Neural progenitor cell (in vitro differentiated cells): ENCODE measurements at regions not wholly inside any gene's neighbourhood (a gene's known extent, or its start where the extent isn't known, plus 50 kb on each side); places are given as distances from the start of the nearest gene placed in this dataset.

Source experiments
- DNase-seq: peaks from one replicate; pipeline ENCODE4 v3.0.0-alpha.2; 2016; ENCODE audit warnings: low spot score
- H2AFZ ChIP-seq: fragments of 200-600 bp; sonication (generic); replicated peaks from 2 replicates; pipeline ENCODE4 v1.6.1; 2016; ENCODE audit warnings: antibody characterized with exemption
- H3F3A ChIP-seq: fragments of 200-600 bp; sonication (generic); 2 replicates; pipeline ENCODE4 v1.6.1; 2016; ENCODE audit warnings: antibody characterized with exemption, low read depth
- H3K27ac ChIP-seq: fragments of 200-600 bp; sonication (generic); 2 replicates; pipeline ENCODE4 v1.5.1; 2016; ENCODE audit warnings: mild to moderate bottlenecking
- H3K27me3 ChIP-seq: fragments of 200-600 bp; sonication (generic); 2 replicates; pipeline ENCODE4 v1.6.1; 2016; ENCODE audit warnings: mild to moderate bottlenecking, moderate library complexity
- H3K36me3 ChIP-seq: fragments of 200-600 bp; sonication (generic); 2 replicates; pipeline ENCODE4 v1.5.1; 2016
- H3K4me1 ChIP-seq: fragments of 200-600 bp; sonication (generic); 2 replicates; pipeline ENCODE4 v1.6.1; 2016; ENCODE audit warnings: mixed run types
- H3K4me2 ChIP-seq: fragments of 200-600 bp; sonication (generic); 2 replicates; pipeline ENCODE4 v1.6.1; 2016
- H3K4me3 ChIP-seq: fragments of 200-600 bp; sonication (generic); 2 replicates; pipeline ENCODE4 v1.5.1; 2016
- H3K79me2 ChIP-seq: fragments of 200-600 bp; sonication (generic); 2 replicates; pipeline ENCODE4 v1.6.1; 2016; ENCODE audit warnings: low read depth
- H3K9ac ChIP-seq: fragments of 200-600 bp; sonication (generic); 2 replicates; pipeline ENCODE4 v1.6.1; 2016
- H3K9me3 ChIP-seq: fragments of 200-600 bp; sonication (generic); 2 replicates; pipeline ENCODE4 v1.5.1; 2016; ENCODE audit warnings: low read depth
- H4K20me1 ChIP-seq: fragments of 200-600 bp; sonication (generic); 2 replicates; pipeline ENCODE4 v1.6.1; 2016; ENCODE audit warnings: low read depth
- H3K27ac Mint-ChIP-seq: 3 replicates; pipeline ENCODE4 v1.8.0; 2021; ENCODE audit warnings: mixed read lengths
- H3K27me3 Mint-ChIP-seq: 2 replicates; pipeline ENCODE4 v1.8.0; 2022; ENCODE audit warnings: low read depth, mild to moderate bottlenecking, inconsistent platforms, moderate library complexity, mixed read lengths; ENCODE audit not compliant: insufficient read depth
- H3K36me3 Mint-ChIP-seq: 3 replicates; pipeline ENCODE4 v1.8.0; 2021; ENCODE audit warnings: mixed read lengths
- H3K4me1 Mint-ChIP-seq: 3 replicates; pipeline ENCODE4 v1.8.0; 2021; ENCODE audit warnings: mixed read lengths
- H3K4me3 Mint-ChIP-seq: 3 replicates; pipeline ENCODE4 v1.8.0; 2021; ENCODE audit warnings: mild to moderate bottlenecking, moderate library complexity, mixed read lengths
- H3K9me3 Mint-ChIP-seq: 3 replicates; pipeline ENCODE4 v1.8.0; 2020; ENCODE audit warnings: mixed read lengths
- CTCF ChIP-seq: fragments of 200-600 bp; sonication (generic); IDR thresholded peaks from 2 replicates; pipeline ENCODE4 v1.5.1; 2017; ENCODE audit warnings: antibody characterized with exemption, mild to moderate bottlenecking
- EZH2 ChIP-seq: fragments of 200-600 bp; sonication (generic); IDR thresholded peaks from 2 replicates; pipeline ENCODE4 v1.6.1; 2017; ENCODE audit warnings: antibody characterized with exemption, mild to moderate bottlenecking, moderate library complexity
- EZH2phosphoT487 ChIP-seq: fragments of 200-600 bp; sonication (generic); IDR thresholded peaks from 2 replicates; pipeline ENCODE4 v1.6.1; 2017; ENCODE audit warnings: antibody characterized with exemption

GRCh38 chr5:133905424-133905823 lies 63.0 kb downstream of the C5orf15 start:
- H3K36me3 ChIP-seq: no peaks in the 10 kb centered on the region
- H3K4me2 ChIP-seq: no peak overlapping the region
- H3K9ac ChIP-seq: no peak overlapping the region
- H3K27ac ChIP-seq: no peak overlapping the region
- TF ChIP-seq EZH2phosphoT487 (no peak), EZH2 (no peak), CTCF (no peak)
- no peaks in the 10 kb centered on the region for H4K20me1 ChIP-seq
- no peaks in the 10 kb centered on the region for H3K9me3 ChIP-seq
- no peaks in the 10 kb centered on the region for H3F3A ChIP-seq
- H3K27me3 ChIP-seq: no peaks in the 10 kb centered on the region
- no peaks in the 10 kb centered on the region for H3K4me1 ChIP-seq
- H3K4me3 Mint-ChIP-seq: no peak overlapping the region
- peaks cover 24% of the 10 kb centered on the region for H3K4me1 Mint-ChIP-seq
- no peaks in the 10 kb centered on the region for H3K9me3 Mint-ChIP-seq
- no peak overlapping the region for H2AFZ ChIP-seq
- no peak for DNase-seq
- no peaks in the 10 kb centered on the region for H3K36me3 Mint-ChIP-seq
- no peak overlapping the region for H3K4me3 ChIP-seq
- H3K27ac Mint-ChIP-seq: peak overlapping the region; percentile 79
- no peaks in the 10 kb centered on the region for H3K79me2 ChIP-seq
- H3K27me3 Mint-ChIP-seq: no peaks in the 10 kb centered on the region

GRCh38 chr5:133904641-133905040 lies 63.8 kb downstream of the C5orf15 start:
- H3F3A ChIP-seq: no peaks in the 10 kb centered on the region
- no peaks in the 10 kb centered on the region for H4K20me1 ChIP-seq
- Mint-ChIP-seq H3K4me3 (no peak overlapping the region), H3K27ac (no peak overlapping the region), H3K27me3 (peaks cover 2% of the 10 kb centered on the region), H3K4me1 (peaks cover 23% of the 10 kb centered on the region), H3K9me3 (no peaks in the 10 kb centered on the region), H3K36me3 (no peaks in the 10 kb centered on the region)
- no peak overlapping the region for H3K9ac ChIP-seq
- no peak overlapping the region for H3K4me3 ChIP-seq
- no peaks in the 10 kb centered on the region for H3K27me3 ChIP-seq
- H3K9me3 ChIP-seq: no peaks in the 10 kb centered on the region
- DNase-seq: no peak
- no peak for TF ChIP-seq CTCF
- TF ChIP-seq EZH2: no peak
- no peak for TF ChIP-seq EZH2phosphoT487
- H2AFZ ChIP-seq: no peak overlapping the region
- no peak overlapping the region for H3K27ac ChIP-seq
- no peaks in the 10 kb centered on the region for H3K79me2 ChIP-seq
- no peak overlapping the region for H3K4me2 ChIP-seq
- H3K4me1 ChIP-seq: no peaks in the 10 kb centered on the region
- no peaks in the 10 kb centered on the region for H3K36me3 ChIP-seq

GRCh38 chr5:133902511-133903118 lies 65.8 kb downstream of the C5orf15 start:
- Mint-ChIP-seq H3K27ac (peak overlapping the region; percentile 57), H3K27me3 (peaks cover 2% of the 10 kb centered on the region)
- no peaks in the 10 kb centered on the region for H4K20me1 ChIP-seq

More at GRCh38 chr5:133902511-133903118, 65.8 kb downstream of the C5orf15 start:
- Histone ChIP-seq H3K36me3 (no peaks in the 10 kb centered on the region), H3K27me3 (no peaks in the 10 kb centered on the region), H3K9ac (no peak overlapping the region), H3K79me2 (no peaks in the 10 kb centered on the region), H3K4me3 (no peak overlapping the region), H3K27ac (no peak overlapping the region), H2AFZ (no peak overlapping the region), H3K9me3 (no peaks in the 10 kb centered on the region), H3K4me1 (no peaks in the 10 kb centered on the region), H3F3A (no peaks in the 10 kb centered on the region), H3K4me2 (no peak overlapping the region)
- H3K4me3 Mint-ChIP-seq: no peak overlapping the region
- no peaks in the 10 kb centered on the region for H3K36me3 Mint-ChIP-seq
- H3K4me1 Mint-ChIP-seq: peaks cover 26% of the 10 kb centered on the region
- TF ChIP-seq CTCF: no peak
- no peak for TF ChIP-seq EZH2
- TF ChIP-seq EZH2phosphoT487: no peak
- no peaks in the 10 kb centered on the region for H3K9me3 Mint-ChIP-seq
- no peak for DNase-seq
